ENCODE measurements at regions not wholly inside any gene's neighbourhood (a gene's known extent, or its start where the extent isn't known, plus 50 kb on each side); places are given as distances from the start of the nearest gene placed in this dataset.

DNA sequence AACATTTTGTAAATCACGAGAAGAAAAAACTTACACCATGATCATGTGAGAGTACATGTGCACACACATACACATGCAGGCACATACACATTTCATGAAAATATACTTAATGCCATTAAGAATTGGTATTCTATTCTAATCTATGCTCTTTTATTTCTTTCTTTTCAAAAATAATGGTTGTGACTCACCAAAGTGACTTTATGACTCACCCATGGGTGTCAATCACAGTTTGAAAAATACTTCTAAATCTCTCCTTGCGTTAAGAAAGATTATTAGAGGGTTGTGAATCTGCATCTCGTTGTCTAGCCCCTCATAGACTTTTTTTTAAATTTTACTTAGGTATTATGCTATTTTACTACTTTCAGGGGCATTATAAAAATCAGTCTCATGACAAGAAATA is 254.2 kb downstream of the TUSC7 start:
- Histone ChIP-seq H3K27me3 (no peaks in the 10 kb centered on the region), H3K4me1 (no peaks in the 10 kb centered on the region), H3K9me3 (no peaks in the 10 kb centered on the region), H3K36me3 (no peaks in the 10 kb centered on the region), H3K27ac (no peak overlapping the region), H3K4me3 (no peak overlapping the region)
- intact Hi-C loops (cut with DNase I), result no loop called here
- 44 to 48% methylated on average over 3 of the region's 3 CpGs for WGBS, 2 donors
- no peak for DNase-seq
- TF ChIP-seq CTCF (IDR thresholded peaks at IDR 0.05) (no peak), POLR2A (IDR thresholded peaks at IDR 0.05) (no peak)

DNA sequence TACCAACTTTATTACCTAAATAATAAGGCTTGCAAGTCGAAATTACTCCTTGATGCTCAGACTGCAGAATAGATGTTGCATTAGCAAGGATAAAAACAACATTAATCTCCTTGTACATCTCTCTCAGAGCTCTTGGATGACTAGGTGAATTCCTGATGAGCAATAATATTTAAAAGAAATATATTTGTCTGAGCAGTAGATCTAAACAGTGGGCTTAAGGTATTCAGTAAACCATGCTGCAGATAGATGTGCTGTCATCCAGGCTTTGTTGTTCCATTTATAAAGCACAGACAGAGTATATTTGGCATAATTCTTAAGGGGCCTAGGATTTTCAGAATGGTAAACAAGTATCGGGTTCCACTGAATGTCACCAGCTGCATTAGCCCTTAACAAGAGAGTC is 257.1 kb downstream of the TUSC7 start:
- no peaks in the 10 kb centered on the region for H3K9me3 ChIP-seq
- intact Hi-C loops (cut with DNase I), result no loop called here
- no peaks in the 10 kb centered on the region for H3K36me3 ChIP-seq
- H3K27ac ChIP-seq, result no peak overlapping the region
- TF ChIP-seq CTCF (IDR thresholded peaks at IDR 0.05), result no peak
- no peak for TF ChIP-seq POLR2A (IDR thresholded peaks at IDR 0.05)
- H3K4me3 ChIP-seq, result no peak overlapping the region
- H3K4me1 ChIP-seq, result no peaks in the 10 kb centered on the region
- 31 to 37% methylated on average over 2 of the region's 2 CpGs for WGBS, 2 donors
- H3K27me3 ChIP-seq, result no peaks in the 10 kb centered on the region
- DNase-seq, result no peak

DNA sequence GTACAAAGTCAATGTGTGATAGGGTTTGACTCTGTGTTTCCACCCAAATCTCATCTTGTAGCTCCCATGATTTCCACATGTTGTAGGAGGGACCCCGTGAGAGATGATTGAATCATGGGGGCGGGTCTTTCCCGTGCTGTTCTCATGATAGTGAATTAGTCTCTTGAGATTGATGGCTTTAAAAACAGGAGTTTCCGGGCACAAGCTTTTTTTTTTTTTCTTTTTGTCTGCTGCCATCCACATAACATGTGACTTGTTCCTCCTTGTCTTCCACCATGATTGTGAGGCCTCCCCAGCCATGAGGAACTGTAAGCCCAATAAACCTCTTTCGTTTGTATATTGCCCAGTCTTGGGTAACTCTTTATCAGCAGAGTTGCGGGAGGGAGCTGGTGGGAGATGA is 259.6 kb downstream of the TUSC7 start:
- 67 to 71% methylated on average over 6 of the region's 6 CpGs for WGBS, 2 donors
- H3K9me3 ChIP-seq, result no peaks in the 10 kb centered on the region
- no peak for DNase-seq
- H3K4me1 ChIP-seq, result no peaks in the 10 kb centered on the region
- H3K27me3 ChIP-seq, result no peaks in the 10 kb centered on the region
- H3K27ac ChIP-seq, result no peak overlapping the region
- H3K4me3 ChIP-seq, result no peak overlapping the region
- intact Hi-C loops (cut with DNase I), result no loop called here
- H3K36me3 ChIP-seq, result no peaks in the 10 kb centered on the region
- no peak for TF ChIP-seq CTCF (IDR thresholded peaks at IDR 0.05)
- no peak for TF ChIP-seq POLR2A (IDR thresholded peaks at IDR 0.05)

DNA sequence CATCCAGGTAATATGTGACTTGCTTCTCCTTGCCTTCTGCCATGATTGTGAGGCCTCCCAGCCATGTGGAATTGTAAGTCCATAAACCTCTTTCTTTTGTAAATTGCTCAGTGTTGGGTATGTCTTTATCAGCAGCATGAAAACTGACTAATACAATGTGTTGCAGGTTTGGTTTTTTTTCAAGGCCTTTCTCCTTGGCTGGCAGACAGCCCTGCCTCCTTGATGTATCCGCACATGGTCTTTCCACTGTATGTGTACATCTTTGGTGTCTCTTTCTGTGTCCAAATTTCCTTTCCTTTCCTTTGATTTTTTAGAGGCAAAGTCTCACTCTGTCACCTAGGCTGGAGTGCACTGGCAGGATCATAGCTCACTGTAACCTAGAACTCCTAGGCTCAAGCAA is 260.1 kb downstream of the TUSC7 start:
- no peak for TF ChIP-seq POLR2A (IDR thresholded peaks at IDR 0.05)
- Histone ChIP-seq H3K4me3 (no peak overlapping the region), H3K27me3 (no peaks in the 10 kb centered on the region), H3K9me3 (no peaks in the 10 kb centered on the region), H3K27ac (no peak overlapping the region), H3K4me1 (no peaks in the 10 kb centered on the region), H3K36me3 (no peaks in the 10 kb centered on the region)
- 85 to 100% methylated on average over 1 of the region's 1 CpG for WGBS, 2 donors
- DNase-seq, result no peak
- intact Hi-C loops (cut with DNase I), result no loop called here

GRCh38 chr3:116971531-116971930 is 262.0 kb downstream of the TUSC7 start:
- DNase-seq, result no peak
- intact Hi-C loops (cut with DNase I), result no loop called here
- 54 to 57% methylated on average over 4 of the region's 4 CpGs for WGBS, 2 donors
- Histone ChIP-seq H3K4me3 (no peak overlapping the region), H3K27me3 (no peaks in the 10 kb centered on the region), H3K4me1 (no peaks in the 10 kb centered on the region), H3K27ac (no peak overlapping the region), H3K36me3 (no peaks in the 10 kb centered on the region), H3K9me3 (no peaks in the 10 kb centered on the region)
- TF ChIP-seq POLR2A (IDR thresholded peaks at IDR 0.05), result no peak
- no peak for TF ChIP-seq CTCF (IDR thresholded peaks at IDR 0.05)

- Histone ChIP-seq H3K27me3 (no peaks in the 10 kb centered on the region), H3K4me1 (no peaks in the 10 kb centered on the region), H3K9me3 (no peaks in the 10 kb centered on the region), H3K36me3 (no peaks in the 10 kb centered on the region), H3K27ac (no peak overlapping the region), H3K4me3 (no peak overlapping the region)
- WGBS, 2 donors, result 83 to 85% methylated on average over 1 of the region's 1 CpG
- intact Hi-C loops (cut with DNase I), result no loop called here
- TF ChIP-seq POLR2A (IDR thresholded peaks at IDR 0.05) (no peak), CTCF (IDR thresholded peaks at IDR 0.05) (no peak)
- no peak for DNase-seq
Measured at GRCh38 chr3:116974702-116975101, 265.1 kb downstream of the TUSC7 start.
